ENCODE measurements at regions not wholly inside any gene's neighbourhood (a gene's known extent, or its start where the extent isn't known, plus 50 kb on each side); places are given as distances from the start of the nearest gene placed in this dataset.

- FAIRE-seq = no peak
- no peak overlapping the region for H2AFZ ChIP-seq (ENCODE audit: low read depth, low read length)
Measured at GRCh38 chr17:52776234-52776633, 617.7 kb upstream of the CA10 start.

GRCh38 chr17:52762794-52763167 lies 604.3 kb upstream of the CA10 start:
- FAIRE-seq = no peak
- Histone ChIP-seq H3K79me2 (ENCODE audit: insufficient read depth, low read length) (no peaks in the 10 kb centered on the region), H2AFZ (ENCODE audit: low read depth, low read length) (no peak overlapping the region), H3K27ac (ENCODE audit: low read depth, low read length) (no peak overlapping the region), H3K4me1 (ENCODE audit: insufficient read depth, low read length) (no peaks in the 10 kb centered on the region), H4K20me1 (ENCODE audit: insufficient read depth, low read length) (no peaks in the 10 kb centered on the region), H3K9ac (ENCODE audit: low read length) (no peak overlapping the region), H3K36me3 (ENCODE audit: insufficient read depth, low read length) (no peaks in the 10 kb centered on the region), H3K9me3 (ENCODE audit: insufficient read depth, low read depth, low read length) (peaks cover 3% of the 10 kb centered on the region), H3K4me2 (ENCODE audit: low read length) (no peak overlapping the region), H3K27me3 (ENCODE audit: insufficient read depth, low read length) (no peaks in the 10 kb centered on the region), H3K4me3 (ENCODE audit: insufficient read depth, low read depth, low read length) (no peak overlapping the region)
- H3K9me3 Mint-ChIP-seq (ENCODE audit: unreplicated experiment) = no peaks in the 10 kb centered on the region
- H3K27me3 Mint-ChIP-seq (ENCODE audit: low read depth, unreplicated experiment) = peaks cover 4% of the 10 kb centered on the region
- H3K36me3 Mint-ChIP-seq (ENCODE audit: low read depth, unreplicated experiment) = no peaks in the 10 kb centered on the region
- no peak overlapping the region for H3K4me3 Mint-ChIP-seq (ENCODE audit: unreplicated experiment)
- no peak for DNase-seq (ENCODE audit: low read depth)
- H3K27ac Mint-ChIP-seq (ENCODE audit: unreplicated experiment) = no peak overlapping the region
- no peak for TF ChIP-seq EZH2 (IDR thresholded peaks at IDR 0.05; ENCODE audit: insufficient read depth, low read length)
- TF ChIP-seq CTCF (IDR thresholded peaks at IDR 0.05; ENCODE audit: insufficient read depth, low read depth, low read length) = no peak
- no peaks in the 10 kb centered on the region for H3K4me1 Mint-ChIP-seq (ENCODE audit: low read depth, unreplicated experiment)

More at GRCh38 chr17:52776234-52776633, 617.7 kb upstream of the CA10 start:
- peaks cover under 1% of the 10 kb centered on the region for H3K27me3 Mint-ChIP-seq (ENCODE audit: low read depth, unreplicated experiment)
- no peaks in the 10 kb centered on the region for H3K36me3 Mint-ChIP-seq (ENCODE audit: low read depth, unreplicated experiment)
- no peak overlapping the region for H3K27ac Mint-ChIP-seq (ENCODE audit: unreplicated experiment)
- no peak for TF ChIP-seq EZH2 (IDR thresholded peaks at IDR 0.05; ENCODE audit: insufficient read depth, low read length)
- no peak for TF ChIP-seq CTCF (IDR thresholded peaks at IDR 0.05; ENCODE audit: insufficient read depth, low read depth, low read length)
- Histone ChIP-seq H3K9me3 (ENCODE audit: insufficient read depth, low read depth, low read length) (no peaks in the 10 kb centered on the region), H3K27me3 (ENCODE audit: insufficient read depth, low read length) (no peaks in the 10 kb centered on the region), H3K4me3 (ENCODE audit: insufficient read depth, low read depth, low read length) (no peak overlapping the region), H3K79me2 (ENCODE audit: insufficient read depth, low read length) (no peaks in the 10 kb centered on the region), H3K36me3 (ENCODE audit: insufficient read depth, low read length) (no peaks in the 10 kb centered on the region), H3K4me2 (ENCODE audit: low read length) (no peak overlapping the region), H4K20me1 (ENCODE audit: insufficient read depth, low read length) (no peaks in the 10 kb centered on the region), H3K4me1 (ENCODE audit: insufficient read depth, low read length) (no peaks in the 10 kb centered on the region), H3K27ac (ENCODE audit: low read depth, low read length) (no peak overlapping the region), H3K9ac (ENCODE audit: low read length) (no peak overlapping the region)
- no peak overlapping the region for H3K4me3 Mint-ChIP-seq (ENCODE audit: unreplicated experiment)
- H3K4me1 Mint-ChIP-seq (ENCODE audit: low read depth, unreplicated experiment) = no peaks in the 10 kb centered on the region
- H3K9me3 Mint-ChIP-seq (ENCODE audit: unreplicated experiment) = peaks cover 3% of the 10 kb centered on the region
- DNase-seq (ENCODE audit: low read depth) = no peak

- Mint-ChIP-seq H3K9me3 (ENCODE audit: unreplicated experiment) (no peaks in the 10 kb centered on the region), H3K27ac (ENCODE audit: unreplicated experiment) (no peak overlapping the region), H3K4me1 (ENCODE audit: low read depth, unreplicated experiment) (no peaks in the 10 kb centered on the region), H3K36me3 (ENCODE audit: low read depth, unreplicated experiment) (no peaks in the 10 kb centered on the region), H3K4me3 (ENCODE audit: unreplicated experiment) (no peak overlapping the region), H3K27me3 (ENCODE audit: low read depth, unreplicated experiment) (peaks cover 4% of the 10 kb centered on the region)
- Histone ChIP-seq H3K9me3 (ENCODE audit: insufficient read depth, low read depth, low read length) (peaks cover 3% of the 10 kb centered on the region), H4K20me1 (ENCODE audit: insufficient read depth, low read length) (no peaks in the 10 kb centered on the region), H2AFZ (ENCODE audit: low read depth, low read length) (no peak overlapping the region), H3K4me1 (ENCODE audit: insufficient read depth, low read length) (no peaks in the 10 kb centered on the region), H3K9ac (ENCODE audit: low read length) (no peak overlapping the region), H3K27me3 (ENCODE audit: insufficient read depth, low read length) (no peaks in the 10 kb centered on the region), H3K4me2 (ENCODE audit: low read length) (no peak overlapping the region), H3K79me2 (ENCODE audit: insufficient read depth, low read length) (no peaks in the 10 kb centered on the region), H3K27ac (ENCODE audit: low read depth, low read length) (no peak overlapping the region), H3K4me3 (ENCODE audit: insufficient read depth, low read depth, low read length) (no peak overlapping the region), H3K36me3 (ENCODE audit: insufficient read depth, low read length) (no peaks in the 10 kb centered on the region)
- DNase-seq (ENCODE audit: low read depth) (no peak), FAIRE-seq (no peak)
- TF ChIP-seq CTCF (IDR thresholded peaks at IDR 0.05; ENCODE audit: insufficient read depth, low read depth, low read length) (no peak), EZH2 (IDR thresholded peaks at IDR 0.05; ENCODE audit: insufficient read depth, low read length) (no peak)
Measured at GRCh38 chr17:52762147-52762793, 603.8 kb upstream of the CA10 start.

All from astrocyte (in vitro differentiated cells and primary cell).